Retinal pigment epithelial cell (primary cell): ENCODE measurements at regions not wholly inside any gene's neighbourhood (a gene's known extent, or its start where the extent isn't known, plus 50 kb on each side); places are given as distances from the start of the nearest gene placed in this dataset.

Experiments used
- DNase-seq: peaks from one replicate; pipeline ENCODE4 v3.0.0-alpha.2; 2010; ENCODE audit warnings: low read depth
- H3K4me3 ChIP-seq: 2 replicates; pipeline ENCODE4 v1.5.1; 2011; ENCODE audit warnings: mild to moderate bottlenecking, low read length, control low read depth, moderate library complexity
- TF ChIP-seq, protein P1 (sequence below): conservative IDR thresholded peaks from 2 replicates; pipeline ENCODE4 v1.5.1; 2011; ENCODE audit warnings: low read depth, low read length, control low read depth, inconsistent platforms

DNA sequence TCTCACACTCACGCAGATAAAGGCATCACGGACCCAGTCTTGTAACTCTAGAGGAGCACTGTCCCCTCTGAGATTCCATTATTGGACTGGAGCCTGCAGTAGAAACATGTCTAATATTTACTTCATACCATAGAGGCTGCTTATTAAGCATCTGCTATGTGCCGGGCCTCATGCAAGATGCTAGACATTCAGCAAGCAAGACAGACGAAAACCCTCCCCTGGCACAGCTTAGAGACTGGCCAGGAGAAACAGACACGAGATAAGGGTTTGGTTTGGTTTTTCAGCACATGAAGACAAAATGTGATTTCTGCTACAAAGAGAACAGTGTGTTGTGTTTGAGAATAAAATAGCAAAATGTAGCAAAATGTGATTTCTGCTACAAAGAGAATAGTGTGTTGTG is 719.2 kb downstream of the MED13L start:
- TF ChIP-seq, protein P1, sequence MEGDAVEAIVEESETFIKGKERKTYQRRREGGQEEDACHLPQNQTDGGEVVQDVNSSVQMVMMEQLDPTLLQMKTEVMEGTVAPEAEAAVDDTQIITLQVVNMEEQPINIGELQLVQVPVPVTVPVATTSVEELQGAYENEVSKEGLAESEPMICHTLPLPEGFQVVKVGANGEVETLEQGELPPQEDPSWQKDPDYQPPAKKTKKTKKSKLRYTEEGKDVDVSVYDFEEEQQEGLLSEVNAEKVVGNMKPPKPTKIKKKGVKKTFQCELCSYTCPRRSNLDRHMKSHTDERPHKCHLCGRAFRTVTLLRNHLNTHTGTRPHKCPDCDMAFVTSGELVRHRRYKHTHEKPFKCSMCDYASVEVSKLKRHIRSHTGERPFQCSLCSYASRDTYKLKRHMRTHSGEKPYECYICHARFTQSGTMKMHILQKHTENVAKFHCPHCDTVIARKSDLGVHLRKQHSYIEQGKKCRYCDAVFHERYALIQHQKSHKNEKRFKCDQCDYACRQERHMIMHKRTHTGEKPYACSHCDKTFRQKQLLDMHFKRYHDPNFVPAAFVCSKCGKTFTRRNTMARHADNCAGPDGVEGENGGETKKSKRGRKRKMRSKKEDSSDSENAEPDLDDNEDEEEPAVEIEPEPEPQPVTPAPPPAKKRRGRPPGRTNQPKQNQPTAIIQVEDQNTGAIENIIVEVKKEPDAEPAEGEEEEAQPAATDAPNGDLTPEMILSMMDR: no peak
- H3K4me3 ChIP-seq: no peak overlapping the region
- no peak for DNase-seq

- no peak overlapping the region for H3K4me3 ChIP-seq
- TF ChIP-seq, protein P1: no peak
- DNase-seq: no peak
These were observed 723.9 kb downstream of the MED13L start for GRCh38 chr12:115553622-115554021.

- no peak for DNase-seq
- no peak overlapping the region for H3K4me3 ChIP-seq
- TF ChIP-seq, protein P1: no peak
These were observed 734.2 kb downstream of the MED13L start for GRCh38 chr12:115543269-115543668.

DNA sequence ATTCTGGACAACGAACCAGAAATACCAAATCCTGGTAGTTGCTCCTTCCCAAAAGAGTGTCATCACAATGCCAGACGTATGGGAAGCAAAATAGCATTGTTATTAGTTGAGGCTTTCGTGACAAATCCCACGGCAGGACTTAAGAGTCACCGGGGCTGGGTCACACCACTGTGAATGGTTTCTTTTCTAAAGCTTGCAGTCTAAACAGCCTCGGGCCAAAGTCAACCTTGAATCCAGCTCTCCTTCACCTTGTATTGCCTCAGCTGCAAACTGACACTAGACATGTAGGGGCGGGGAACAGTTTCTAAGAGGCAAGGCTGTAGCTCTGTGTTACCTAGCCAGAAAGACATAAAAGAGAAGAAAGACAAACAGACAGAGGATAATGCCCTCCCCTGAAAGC is 734.8 kb downstream of the MED13L start:
- DNase-seq: no peak
- H3K4me3 ChIP-seq: no peak overlapping the region
- TF ChIP-seq, protein P1: no peak

GRCh38 chr12:115541891-115542421 is 735.5 kb downstream of the MED13L start:
- TF ChIP-seq, protein P1: no peak
- H3K4me3 ChIP-seq: no peak overlapping the region
- DNase-seq: no peak

DNA sequence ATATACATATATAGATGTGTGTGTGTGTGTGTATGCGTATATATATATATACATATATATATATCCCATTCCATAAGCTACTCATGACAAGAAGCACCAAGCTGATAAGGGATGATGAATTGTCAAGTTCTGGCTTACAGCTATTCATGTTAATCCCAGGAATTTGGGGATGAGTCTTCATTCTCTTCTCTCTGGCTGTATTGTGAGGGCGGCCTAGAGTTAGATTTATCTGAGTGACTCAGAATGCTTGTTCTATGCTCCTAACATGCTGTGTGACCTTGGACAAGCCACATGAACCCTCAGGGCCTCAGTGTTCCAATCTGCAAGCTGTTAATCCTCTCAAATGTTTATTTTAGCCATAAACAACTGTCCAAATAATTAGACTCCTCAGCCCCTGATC is 749.0 kb downstream of the MED13L start:
- DNase-seq: no peak
- H3K4me3 ChIP-seq: no peak overlapping the region
- TF ChIP-seq, protein P1: no peak

- no peak overlapping the region for H3K4me3 ChIP-seq
- no peak for DNase-seq
- TF ChIP-seq, protein P1: no peak
These were observed 755.6 kb downstream of the MED13L start for GRCh38 chr12:115521771-115522409.
